ENCODE measurements at regions not wholly inside any gene's neighbourhood (a gene's known extent, or its start where the extent isn't known, plus 50 kb on each side); places are given as distances from the start of the nearest gene placed in this dataset.
"Not testable (repeated sequence)": the region's sequence is repeated elsewhere in the genome, so short reads cannot be mapped to it uniquely, and the experiment has no call there.

DNA sequence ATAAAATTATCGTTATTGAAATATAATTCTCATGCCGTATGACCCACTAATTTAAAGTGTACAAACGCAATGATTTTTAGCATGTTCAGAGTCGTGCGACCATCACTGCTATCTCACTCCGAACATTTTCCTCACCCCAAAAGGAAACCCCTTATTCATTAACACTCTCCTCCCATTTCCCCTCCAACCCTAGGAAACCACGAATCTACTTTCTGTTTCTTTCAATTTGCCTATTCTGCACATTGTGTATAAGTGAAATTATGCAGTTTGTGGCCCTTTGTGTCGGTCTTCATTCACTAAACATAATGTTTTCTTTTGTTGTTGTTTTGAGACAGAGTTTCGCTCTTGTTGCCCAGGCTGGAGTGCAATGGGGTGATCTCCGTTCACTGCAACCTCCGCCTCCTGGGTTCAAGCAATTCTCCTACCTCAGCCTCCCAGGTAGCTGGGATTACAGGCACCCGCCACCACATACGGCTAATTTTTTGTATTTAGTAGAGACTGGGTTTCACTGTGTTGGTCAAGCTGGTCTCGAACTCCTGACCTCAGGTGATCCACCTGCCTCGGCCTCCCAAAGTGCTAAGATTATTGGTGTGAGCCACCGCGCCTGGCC, 99.7 kb upstream of the ZNF217 start:
- no peak for DNase-seq (ENCODE audit: low read depth)

DNA sequence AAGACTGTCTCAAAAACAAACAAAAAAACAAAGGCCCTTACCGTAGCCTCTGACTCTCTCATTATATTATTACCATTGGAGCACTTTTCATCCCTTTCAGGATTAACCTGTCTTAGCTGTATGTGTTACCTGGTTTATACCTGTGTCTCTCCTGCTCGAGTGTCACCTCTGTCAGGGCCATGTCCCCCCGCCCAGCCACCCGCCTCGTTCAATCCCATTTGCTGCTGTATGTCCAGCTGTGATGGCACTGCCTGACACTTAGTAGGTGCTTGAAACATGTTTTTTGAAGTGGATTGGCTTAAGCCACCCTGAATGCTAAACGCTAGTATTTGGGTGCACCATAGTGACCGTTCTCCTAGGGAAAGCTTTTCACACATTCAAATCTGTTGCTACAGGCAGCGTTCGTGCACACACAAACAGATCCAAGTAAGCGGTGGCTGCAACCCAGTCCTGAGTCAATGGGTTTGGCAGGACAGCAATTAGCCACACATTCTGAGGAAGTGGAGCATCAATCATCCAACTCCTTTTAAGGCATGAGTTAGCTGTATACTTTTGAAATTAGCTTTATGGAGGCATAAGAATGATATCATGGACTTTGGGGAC, 98.9 kb upstream of the ZNF217 start:
- DNase-seq (ENCODE audit: low read depth): no peak

DNA sequence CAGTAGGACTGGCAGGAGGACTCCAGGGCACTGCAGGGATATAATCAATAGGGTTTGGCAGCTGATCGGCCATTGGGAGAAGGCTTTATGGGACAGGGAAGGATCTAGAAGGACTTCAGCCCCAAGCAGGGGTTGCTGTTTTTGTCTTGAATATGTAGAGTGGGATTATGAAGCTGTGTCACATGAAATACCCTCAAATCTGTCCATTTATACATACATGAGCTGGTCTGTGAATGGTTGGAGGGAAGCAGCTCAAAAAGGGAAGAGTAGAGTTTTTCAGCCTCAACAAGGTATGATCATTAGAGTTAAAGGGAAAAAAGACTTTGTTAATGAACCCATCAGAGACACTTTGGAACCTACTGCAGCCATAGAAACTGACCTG, 98.2 kb upstream of the ZNF217 start:
- DNase-seq (ENCODE audit: low read depth): no peak

DNA sequence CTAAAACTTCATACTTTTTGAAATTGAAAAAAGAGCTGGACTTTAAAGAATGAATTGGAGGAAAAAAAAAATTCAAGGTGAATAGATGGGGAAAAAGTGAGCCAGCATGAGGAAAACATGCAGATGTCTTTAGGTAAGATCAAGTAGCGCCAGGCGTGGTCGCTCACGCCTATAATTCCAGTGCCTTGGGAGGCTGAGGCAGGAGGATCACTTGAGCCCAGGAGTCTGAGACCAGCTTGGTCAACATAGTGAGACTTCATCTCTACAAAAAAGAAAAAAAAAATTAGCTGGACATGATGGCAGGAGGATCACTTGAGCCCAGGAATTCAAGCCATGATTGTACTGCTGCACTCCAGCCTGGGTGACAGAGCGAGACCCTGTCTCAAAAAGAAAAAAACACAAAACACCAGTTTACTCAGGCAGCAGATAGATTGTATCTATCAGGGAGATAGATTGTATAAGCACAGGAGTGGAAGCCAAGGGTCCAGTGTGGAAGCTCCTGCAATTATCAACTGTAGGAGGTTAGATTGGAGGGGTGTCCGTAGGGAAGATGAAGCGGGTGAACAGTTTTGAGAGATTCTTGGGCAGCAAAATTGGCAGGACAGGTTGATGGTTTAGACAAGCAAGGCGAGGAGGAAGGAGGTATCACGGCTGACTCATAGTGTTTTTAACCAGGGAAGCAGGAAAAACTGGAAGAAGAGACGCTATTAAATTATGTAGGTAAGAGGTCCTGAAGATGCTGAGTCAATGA, 97.6 kb upstream of the ZNF217 start:
- no peak for DNase-seq (ENCODE audit: low read depth)

DNA sequence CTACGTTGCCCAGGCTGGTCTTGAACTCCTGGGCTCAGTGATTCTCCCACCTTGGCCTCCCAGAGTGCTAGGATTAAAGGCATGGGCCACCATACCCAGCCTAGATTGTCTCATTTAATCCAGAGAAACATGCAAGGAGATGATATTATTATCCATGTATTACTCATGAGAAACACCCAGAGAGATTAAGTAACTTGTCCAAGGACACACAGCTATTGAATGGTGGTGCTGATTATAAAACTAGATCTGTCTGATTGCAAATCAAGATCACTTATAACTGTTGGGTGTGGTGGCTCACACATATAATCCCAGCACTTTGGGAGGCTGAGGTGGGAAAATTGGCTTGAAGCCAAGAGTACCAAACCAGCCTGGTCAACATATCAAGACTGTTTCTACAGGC, 94.4 kb upstream of the ZNF217 start:
- no peak for DNase-seq (ENCODE audit: low read depth)

DNA sequence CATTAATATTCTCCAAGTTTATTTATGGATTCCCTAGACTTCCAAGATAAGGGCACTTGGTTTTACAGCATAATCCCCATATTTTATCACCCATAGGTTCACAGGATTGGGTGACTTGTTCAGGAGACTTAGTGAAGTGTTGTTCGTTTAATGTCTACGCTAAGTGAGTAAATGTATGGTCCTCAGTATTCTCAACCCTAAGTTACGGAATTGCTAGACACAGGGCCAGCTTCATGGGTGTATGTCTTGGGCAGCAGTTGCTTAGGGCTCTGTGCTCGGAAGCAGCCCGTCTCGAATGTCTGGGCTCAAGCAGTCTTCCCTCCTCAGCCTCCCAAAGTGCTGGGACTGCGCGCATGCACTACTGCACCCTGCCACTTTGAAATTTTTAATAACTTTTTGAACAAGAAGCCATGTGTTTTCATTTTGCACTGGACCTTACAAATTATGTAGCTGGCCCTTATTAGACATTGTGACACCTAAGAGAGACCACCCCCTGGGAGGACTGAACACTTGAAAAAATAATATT, 91.5 kb upstream of the ZNF217 start:
- no peak for DNase-seq (ENCODE audit: low read depth)

DNA sequence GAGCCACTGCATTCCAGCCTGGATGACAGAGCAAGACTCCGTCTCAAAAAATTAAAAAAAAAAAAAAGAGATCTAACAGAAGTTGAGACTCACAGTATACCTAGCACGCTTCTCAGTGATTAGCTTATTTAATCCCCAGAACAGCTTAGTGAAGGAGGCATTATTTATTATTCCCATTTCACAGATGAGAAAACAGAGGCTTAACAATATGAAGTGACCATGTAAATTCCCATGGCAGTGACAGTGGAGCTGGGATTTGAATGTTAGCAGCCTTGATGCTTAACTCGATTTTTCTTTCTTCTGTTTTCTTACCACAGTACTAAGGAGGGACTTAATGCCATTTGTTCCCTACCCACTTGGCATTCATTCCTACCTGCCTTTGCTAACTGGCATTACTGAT, 89.9 kb upstream of the ZNF217 start:
- no peak for DNase-seq (ENCODE audit: low read depth)

DNA sequence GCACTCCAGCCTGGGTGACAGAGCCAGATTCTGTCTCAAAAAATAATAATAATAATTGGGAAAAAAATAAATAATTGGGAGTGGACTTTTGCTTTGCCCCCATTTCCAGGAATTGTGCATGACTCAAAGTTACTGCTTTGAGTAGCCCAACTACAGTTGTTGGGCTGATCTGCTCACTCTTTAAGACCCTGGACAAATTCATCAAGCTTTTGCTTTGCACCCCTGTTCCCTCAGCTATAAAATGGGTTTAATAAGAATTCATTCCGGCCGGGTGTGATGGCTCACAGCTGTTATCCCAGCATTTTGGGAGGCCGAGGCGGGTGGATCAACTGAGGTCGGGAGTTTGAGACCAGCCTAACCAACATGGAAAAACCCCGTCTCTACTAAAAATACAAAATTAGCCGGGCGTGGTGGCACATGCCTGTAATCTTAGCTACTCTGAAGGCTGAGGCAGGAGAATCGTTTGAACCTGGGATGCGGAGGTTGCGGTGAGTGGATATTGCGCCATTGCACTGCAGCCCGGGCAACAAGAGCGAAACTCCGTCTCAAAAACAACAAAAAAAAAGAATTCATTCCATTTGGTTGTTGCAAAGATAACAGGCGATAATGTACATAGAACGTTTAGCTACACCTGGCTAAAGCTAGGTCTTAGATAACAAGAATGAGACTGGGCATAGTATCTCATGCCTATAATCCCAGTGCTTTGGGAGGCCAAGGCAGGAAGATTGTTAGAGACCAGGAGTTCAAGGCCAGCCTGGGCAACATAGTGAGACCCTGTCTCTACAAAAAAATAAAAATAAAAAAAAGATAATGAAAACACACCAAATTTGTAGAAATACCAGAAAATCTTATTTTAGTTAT, 87.9 kb upstream of the ZNF217 start:
- no peak for DNase-seq (ENCODE audit: low read depth)

DNA sequence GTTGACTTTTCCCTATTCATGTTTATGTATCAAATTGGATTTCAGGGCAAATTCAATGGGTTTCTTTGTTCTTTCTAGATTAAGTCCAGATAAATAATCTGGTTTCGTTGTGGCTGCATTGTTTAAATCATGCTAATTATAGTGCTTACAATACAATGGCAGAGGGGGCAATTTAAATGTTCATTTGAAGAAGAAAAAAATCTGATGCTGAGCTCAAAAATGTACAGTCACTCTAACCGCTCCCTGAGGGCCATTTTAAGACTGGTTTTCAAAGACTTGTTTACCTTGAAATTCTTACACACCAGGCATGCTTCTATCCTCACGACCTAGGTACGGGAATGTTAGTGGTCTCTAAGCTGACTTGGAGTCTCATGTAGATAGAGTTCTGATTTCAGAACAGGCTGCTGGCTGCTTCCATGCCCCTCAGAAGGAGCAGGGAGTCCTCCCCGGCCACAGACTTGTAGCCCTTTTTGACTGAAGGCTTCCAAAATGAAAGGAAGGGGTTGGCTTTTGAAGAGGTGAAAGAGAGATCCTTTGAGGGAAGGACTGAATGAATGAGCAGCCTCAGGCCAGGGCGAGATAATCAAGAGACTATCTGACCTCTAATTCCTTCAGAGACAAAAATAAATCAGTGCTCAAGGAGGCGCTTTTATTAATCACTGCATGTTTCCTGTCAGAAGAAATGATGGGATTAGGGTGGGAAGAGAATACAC, 86.1 kb upstream of the ZNF217 start:
- DNase-seq (ENCODE audit: low read depth): no peak

DNA sequence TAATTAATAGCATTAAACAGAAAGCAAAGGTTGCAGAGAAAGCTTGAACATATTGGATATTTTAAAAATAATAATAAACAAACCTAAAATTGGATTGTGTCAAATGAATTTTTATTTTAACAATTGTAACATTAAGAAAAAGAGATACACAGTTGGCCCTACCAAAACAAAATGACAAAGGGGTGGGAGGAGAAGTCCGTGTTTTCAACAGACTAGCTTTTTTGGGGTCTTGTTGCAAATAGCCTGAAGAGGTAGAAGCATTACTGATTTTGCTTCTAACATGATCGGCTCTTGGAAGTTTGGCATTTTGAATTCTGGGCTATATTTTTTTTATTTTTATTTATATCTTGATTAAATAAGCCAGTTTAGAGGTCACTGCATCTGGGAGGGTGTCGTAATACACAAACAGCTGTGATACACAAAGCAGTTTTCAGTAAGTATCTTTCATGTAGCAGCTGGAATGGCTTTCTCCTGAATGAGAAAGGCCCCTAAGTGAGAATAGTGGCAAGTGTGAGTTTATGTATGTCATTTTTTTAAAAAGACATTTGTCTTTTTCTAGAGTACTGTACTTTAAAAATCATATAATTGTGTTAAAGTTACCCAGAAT, 85.5 kb upstream of the ZNF217 start:
- no peak for DNase-seq (ENCODE audit: low read depth)

DNA sequence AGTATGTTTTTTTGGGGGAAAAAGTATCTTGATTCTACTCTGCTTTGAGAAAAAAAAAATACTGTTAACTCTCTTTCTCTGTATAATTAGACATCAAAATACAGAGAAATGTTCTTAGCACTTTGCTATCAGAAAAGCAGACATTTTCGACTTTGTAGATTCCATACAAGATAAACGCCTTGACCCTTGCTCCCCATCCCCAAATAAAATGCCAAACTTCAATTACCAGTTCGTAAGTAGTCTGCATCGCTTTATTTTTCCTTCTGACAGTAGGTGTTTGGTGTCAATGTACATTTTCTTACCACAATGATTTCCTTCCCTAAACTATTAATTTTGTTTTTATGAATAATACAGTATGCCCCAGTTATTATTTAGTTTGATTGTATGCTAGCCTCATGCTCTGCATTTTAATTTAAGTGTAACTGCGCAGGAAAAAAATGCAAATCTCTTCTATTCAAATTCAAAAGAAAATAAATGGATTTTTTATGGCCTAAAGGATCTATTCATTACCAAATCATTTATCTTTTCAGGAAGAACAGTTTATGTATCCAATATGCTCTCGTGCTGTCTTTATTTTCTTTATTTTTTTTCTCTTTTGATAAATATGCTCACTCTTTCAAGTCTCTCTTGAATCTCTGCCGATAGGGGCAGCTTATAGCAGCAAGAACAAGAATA, 84.8 kb upstream of the ZNF217 start:
- no peak for DNase-seq (ENCODE audit: low read depth)

DNA sequence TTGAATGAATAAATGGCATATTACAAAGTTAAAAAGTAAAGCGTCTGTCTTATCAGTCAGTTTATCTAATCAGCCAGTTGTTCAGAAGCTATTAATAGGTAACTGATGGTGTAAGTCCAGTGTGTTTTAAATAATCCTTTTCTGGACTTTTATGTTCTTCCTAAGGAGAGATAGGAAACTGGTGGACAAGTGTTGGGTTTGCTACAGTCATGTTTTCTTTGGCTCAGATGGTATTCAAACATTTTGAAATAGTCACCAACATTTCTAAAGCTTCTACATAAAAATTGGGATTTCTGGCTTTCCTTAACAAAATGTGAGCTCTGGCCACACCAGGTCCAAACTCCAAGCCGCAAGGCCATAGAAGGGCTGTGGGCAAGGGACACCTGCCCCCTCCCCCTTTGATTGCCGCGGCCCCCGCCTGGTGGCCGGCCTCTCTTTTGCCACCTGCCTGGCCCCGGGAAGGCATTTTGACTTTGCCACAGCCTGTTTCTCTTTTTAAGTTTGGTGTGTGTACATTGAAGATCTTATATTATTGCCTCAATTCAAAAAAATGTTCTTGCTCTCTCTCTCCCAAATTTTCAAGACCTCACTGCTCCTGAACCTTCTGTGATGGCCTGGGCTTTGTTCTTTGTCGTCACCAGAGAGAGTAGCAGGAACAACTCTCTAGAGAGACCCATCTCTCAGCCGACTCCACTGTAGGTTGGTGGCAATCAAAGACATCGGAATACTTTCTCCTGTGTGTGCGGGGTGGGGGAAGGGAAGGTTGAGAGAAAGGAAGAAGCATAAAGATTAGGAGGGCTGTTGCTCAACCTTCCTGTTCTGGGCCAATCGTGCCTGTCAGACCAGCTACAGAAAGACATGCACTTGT, 84.0 kb upstream of the ZNF217 start:
- peak; percentile 14 for DNase-seq (ENCODE audit: low read depth)

DNA sequence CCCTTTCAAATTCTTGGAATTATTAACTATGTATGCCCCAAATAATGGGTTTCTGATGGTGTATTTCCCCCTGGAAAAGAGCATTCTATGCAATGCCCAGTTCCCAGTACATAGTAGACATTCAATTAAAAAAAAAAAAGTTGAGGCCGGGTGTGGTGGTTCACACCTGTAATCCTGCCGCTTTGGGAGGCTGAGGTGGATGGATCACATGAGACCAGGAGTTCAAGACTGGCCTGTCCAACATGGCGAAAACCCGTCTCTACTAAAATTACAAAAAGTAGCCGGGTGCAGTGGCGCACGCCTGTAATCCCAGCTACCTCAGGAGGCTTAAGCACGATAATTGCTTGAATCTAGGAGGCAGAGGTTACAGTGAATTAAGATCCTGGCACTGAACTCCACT, 83.3 kb upstream of the ZNF217 start:
- no peak for DNase-seq (ENCODE audit: low read depth)

DNA sequence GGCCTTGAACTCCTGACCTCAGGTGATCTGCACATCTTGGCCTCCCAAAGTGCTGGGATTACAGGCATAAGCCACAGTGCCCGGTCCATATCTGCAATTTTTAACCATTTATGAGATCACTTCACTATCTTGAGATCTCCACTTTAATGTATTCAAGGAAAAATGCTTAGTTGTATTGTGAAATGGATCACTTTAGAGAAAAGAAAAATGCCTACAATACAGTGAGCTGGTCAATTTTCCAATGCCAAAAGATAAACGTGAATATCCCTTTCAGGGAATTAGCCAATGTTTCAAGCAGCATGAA, 82.8 kb upstream of the ZNF217 start:
- DNase-seq (ENCODE audit: low read depth): no peak

DNA sequence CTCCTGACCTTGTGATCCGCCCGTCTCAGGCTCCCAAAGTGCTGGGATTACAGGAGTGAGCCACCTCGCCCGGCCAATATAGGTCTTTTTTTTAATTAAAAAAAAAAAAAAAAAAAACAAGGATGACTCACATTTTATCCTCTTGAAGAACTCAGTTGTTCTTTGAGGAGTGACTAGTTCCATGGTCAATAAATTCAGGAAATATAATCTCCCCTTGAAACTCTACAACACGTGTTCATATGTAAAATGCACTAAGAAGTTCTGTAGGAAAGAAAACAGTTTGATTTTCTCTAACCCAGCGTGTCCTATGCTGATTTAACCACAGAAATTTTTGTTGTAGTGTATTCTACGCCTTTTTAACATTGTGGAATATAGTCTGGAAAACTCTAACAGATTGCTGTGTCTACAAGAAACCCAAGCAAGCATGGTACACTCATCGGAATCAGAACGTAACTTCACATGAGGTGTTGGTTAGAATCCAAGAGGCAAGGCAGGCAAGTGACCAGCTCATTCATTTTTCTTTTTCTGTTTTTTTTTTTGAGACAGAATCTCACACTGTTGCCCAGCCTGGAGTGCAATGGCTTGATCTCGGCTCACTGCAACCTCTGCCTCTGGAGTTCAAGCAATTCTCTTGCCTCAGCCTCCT, 79.0 kb upstream of the ZNF217 start:
- DNase-seq (ENCODE audit: low read depth): no peak

DNA sequence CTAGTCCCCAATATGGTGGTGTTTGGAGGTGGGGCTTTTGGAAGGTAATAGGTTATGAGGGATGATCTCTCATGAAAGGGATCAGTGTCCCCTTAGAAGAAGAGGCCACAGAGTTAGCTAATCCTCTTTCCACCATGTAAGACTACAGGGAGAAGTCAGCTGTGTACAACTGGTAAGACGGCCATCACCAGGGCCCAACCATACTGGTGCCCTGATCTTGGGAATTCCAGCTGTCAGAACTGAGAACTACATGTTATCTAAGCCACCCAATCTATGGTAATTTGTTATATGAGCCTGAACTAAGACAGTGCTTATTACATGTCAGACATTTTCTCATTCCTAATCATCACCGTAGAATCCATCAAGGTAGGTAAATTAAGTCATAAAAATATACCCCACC, 77.7 kb upstream of the ZNF217 start:
- DNase-seq (ENCODE audit: low read depth): no peak

DNA sequence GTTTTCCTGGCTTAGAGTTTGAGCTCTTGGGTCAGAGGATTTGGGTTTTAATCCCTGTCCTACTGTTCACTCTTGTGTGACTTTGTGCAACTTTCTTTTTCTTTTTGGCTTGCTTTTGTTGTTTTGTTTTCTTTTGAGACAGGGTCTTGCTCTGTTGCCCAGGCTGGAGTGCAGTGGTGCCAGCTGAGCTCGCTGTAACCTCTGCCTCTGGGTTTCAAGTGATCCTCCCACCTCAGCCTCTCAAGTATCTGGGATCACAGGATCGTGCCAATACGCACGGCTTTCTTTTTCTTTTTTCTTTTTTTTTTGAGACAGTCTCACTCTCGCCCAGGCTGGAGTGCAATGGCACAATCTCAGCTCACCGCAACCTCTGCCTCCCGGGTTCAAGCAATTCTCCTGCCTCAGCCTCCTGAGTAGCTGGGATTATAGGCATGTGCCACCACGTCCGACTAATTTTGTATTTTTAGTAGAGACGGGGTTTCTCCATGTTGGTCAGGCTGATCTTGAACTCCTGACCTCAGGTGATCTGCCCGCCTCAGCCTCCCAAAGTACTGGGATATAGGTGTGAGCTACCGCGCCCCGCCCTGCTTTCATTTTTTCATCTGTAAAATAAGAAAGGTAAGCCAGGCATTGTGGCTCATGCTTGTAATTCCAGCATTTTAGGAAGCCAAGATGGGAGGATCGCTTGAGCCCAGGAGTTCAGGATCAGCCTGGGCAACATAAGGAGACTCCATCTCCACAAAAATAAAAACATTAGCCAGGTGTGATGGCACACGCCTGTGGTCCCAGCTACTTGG, 76.1 kb upstream of the ZNF217 start:
- not testable (repeated sequence) for DNase-seq (ENCODE audit: low read depth)

DNA sequence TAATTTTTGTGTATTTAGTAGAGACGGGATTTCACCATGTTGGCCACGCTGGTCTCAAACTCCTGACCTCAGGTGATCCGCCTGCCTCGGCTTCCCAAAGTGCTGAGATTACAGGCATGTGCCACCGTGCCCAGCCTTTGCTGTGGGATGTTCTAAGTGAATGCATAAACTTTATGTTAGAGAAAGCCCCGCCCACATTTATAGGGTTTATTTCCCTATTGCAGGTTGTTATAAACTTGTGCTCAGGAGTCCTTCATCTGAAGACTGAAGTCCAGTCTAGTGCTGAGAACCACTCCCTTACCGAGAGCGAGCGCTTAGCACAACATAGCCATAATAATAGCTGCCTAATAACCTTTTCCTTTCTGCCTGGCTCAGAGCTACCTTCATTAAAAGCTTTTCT, 75.4 kb upstream of the ZNF217 start:
- no peak for DNase-seq (ENCODE audit: low read depth)

DNA sequence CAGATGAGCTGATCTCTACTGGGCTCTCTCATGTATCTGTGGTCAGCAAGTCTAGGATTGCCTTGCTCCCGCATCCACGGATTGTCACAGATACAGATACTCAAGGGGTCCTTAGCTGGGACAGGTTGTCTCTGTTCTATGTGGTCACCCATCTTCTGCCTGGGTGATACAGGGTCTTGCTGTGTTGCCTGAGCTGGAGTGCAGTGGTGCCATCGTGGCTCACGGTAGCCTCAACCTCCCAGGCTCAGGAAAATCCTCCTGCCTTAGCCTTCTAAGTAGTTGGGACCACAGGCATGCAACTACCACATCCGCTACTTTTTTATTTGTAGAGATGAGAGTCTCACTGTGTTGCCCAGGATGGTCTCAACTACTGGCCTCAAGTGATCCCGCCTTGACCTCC, 72.5 kb upstream of the ZNF217 start:
- DNase-seq (ENCODE audit: low read depth): no peak
